ENCODE measurements at regions not wholly inside any gene's neighbourhood (a gene's known extent, or its start where the extent isn't known, plus 50 kb on each side); places are given as distances from the start of the nearest gene placed in this dataset.

DNA sequence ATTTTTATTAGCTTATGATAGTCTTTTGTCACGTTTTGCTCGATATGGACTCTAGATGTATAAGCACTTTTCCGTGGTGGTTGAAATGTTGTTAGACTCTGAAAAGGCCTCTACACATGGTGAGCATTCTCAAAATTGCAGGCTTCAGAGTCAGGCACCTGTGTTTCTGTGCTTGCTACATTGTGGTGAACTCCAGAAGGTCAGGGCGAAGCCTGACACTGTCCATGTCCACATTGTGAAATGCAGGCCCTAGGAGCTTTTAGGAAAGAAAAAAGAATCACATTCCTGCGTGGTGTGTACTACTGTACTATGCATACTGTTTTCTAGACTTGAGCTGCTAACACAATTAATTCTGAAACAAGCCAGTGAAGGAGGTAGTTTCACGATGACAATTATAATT lies 86.3 kb downstream of the HS3ST1 start:
- no peak for DNase-seq (ENCODE audit: low spot score)

DNA sequence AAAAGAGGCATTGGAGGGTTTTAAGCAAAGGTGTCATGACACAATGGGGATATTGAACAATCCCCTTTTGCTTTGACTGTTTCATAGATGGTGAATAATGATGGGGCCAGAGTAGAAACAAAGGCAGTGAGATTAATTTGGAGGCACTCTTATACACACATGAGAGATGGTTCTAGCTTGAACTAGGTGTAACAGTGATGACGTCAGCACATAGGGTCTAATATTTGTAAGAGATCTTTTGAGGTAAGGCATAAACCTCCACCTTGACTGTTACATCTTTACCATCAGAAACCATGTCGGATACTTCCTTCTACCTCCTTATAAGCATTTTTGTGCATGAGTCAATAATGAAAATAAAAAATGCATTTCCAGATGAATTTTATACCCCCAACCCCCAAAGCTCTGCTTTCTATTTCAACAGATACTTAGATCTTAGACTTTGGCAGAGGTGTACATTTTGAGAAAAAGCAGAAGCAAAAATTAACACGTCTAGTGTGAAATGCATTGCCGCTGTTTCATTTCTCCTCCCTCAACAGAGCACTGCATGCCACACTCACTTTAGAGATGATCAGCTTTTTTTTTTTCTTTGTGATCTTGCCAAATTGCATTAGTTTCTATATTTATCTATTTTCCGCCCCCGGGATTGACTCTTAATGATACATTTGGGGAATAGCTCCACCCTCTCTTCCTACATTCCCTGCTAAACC lies 87.2 kb downstream of the HS3ST1 start:
- DNase-seq (ENCODE audit: low spot score) = no peak

DNA sequence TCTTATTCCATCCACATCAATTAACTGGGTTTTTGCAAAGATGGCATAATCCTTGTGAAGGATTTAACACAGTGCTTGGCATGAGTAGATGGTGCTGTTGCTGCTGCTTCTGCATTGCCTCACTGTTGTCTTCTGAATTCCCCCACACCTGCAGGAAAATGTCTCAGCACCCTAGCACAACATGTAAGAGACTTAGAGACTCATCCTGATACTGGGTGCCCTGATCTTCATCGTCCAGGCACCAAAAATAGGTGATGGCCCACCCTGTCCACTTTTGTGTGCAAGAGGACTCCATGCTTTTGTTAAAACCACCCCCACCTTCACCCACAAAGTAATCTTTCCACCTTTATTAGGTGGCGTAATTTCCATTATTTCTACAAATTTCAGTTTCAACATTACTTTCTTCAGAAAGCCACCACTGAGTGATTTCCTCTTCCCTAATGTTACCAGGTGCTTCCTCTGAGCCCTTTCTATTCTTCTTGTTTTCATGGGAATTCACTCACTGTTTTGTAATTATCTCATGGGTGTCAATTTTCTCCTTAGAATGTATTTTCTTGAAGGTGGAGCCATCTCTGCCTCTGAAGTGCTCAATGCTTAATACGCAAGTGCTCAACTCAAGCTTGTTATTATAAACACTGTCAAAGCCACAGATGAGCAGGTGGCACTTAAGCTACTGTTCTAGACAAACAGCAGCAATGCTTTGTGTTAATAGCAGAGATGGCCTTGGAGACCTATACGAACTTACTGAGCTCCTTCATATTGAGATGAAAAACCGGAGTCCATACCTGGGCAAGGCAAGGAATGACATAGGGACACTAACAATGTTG lies 89.5 kb downstream of the HS3ST1 start:
- DNase-seq (ENCODE audit: low spot score) = no peak

GRCh38 chr4:11337287-11337686 lies 91.4 kb downstream of the HS3ST1 start:
- no peak for DNase-seq (ENCODE audit: low spot score)

DNA sequence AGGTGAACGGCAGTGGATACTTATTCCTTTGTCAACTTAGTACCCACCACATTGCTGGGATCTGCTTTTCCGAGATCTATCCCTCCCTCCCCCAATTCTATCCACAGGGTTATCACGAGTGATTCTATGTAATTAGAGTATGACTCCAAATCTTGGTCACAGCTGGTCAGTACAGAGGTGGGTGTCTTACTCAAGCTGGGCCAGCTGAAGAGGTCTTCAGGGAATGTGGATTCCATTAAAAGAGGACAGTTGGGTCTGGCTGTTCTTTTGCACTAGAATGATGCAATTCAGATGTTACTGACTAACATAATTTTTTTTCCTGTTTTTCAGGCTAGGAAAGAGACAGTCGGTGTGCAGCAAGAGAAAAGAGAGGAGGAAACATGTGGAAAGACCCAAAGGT lies 92.3 kb downstream of the HS3ST1 start:
- DNase-seq (ENCODE audit: low spot score) = no peak

GRCh38 chr4:11334887-11335286 lies 93.8 kb downstream of the HS3ST1 start:
- no peak for DNase-seq (ENCODE audit: low spot score)

DNA sequence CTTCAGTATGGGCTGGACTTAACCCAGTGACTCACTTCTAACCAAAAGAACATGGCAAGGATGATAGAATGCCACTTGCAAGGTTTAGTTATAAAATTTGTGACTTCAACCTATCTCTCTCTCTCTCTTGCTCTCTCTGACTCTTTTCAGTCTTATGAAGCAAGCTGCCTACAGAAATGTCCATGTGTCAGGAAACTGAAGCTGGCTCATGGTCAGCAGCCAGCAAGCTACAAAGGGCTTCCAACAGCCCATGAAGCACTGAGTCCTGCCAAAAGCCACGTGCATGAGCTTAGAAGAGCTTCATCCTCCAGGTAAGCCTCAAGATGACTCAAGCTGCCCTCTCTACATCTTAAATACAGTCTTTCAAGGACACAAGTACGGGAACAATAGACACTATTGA lies 100.3 kb downstream of the HS3ST1 start:
- DNase-seq (ENCODE audit: low spot score) = no peak

DNA sequence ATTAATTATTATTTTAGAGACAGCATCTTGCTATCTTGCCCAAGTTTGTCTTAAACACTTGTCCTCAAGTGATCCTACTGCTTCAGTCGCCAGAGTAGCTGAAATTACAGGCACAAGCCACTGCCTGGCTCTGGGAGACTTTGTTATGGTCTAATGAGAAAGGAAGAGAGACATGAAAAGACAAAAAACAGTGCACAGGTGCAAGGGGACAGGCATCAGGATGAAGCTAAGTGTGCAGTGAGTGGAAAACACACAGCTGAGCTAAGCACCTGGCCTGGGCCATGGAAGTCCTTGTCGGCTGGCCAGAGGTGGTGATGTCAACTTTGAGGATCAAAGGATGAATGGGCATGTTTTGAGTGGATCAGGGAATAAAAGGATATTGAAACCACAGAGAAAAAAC lies 102.7 kb downstream of the HS3ST1 start:
- no peak for DNase-seq (ENCODE audit: low spot score)

GRCh38 chr4:11323771-11324170 lies 104.9 kb downstream of the HS3ST1 start:
- no peak for DNase-seq (ENCODE audit: low spot score)

- DNase-seq (ENCODE audit: low spot score) = no peak
Observed at GRCh38 chr4:11313157-11313943, 115.3 kb downstream of the HS3ST1 start.

GRCh38 chr4:11312389-11312788 lies 116.3 kb downstream of the HS3ST1 start:
- no peak for DNase-seq (ENCODE audit: low spot score)

DNA sequence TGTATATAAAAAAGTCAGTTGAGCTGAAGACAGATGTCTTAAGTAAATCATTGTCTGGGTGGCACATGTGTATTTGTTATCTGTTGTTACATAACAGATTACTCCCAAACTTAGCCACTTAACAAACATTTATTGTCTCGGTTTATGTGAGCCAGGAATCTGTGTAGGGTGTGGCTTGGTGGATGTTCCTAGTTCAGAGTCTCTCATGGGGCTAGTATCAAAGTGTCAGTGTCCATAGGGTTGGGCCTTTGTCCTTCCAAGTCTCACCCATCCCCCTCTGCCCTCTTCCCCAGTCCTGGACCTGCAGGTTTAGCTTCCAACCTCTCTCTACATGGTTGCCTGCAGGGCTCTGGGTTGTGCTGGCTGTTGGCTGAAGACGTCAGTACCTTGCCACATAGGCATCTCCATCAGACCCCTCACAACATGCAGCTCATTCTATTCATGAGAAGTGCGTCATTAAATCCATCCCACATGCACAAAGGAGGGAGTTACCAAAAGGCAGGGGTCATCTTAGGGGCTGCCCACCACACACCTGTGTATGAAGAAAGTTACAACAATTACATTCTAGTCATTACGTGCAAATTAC lies 127.5 kb downstream of the HS3ST1 start:
- DNase-seq (ENCODE audit: low spot score) = no peak

- DNase-seq (ENCODE audit: low spot score) = no peak
Observed at GRCh38 chr4:11299836-11300235, 128.9 kb downstream of the HS3ST1 start.

DNA sequence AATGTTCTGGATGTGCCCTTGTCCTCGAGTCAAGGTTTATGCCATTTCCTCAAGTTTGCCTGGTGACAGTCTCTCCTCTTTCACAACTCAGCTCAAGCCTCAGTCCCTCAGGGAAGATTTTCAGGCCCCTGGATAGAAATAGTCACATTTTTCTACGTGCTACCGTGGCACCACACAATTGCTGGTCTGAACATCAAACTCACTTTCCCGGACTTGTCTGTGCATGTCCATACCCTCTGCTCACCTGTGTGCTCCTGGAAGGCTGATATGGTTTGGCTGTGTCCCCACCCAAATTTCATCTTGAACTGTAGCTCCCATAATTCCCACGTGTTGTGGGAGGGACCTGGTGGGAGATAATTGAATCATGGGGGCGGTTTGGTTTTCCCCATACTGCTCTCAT lies 129.7 kb downstream of the HS3ST1 start:
- no peak for DNase-seq (ENCODE audit: low spot score)

GRCh38 chr4:11298451-11298850 lies 130.2 kb downstream of the HS3ST1 start:
- no peak for DNase-seq (ENCODE audit: low spot score)

DNA sequence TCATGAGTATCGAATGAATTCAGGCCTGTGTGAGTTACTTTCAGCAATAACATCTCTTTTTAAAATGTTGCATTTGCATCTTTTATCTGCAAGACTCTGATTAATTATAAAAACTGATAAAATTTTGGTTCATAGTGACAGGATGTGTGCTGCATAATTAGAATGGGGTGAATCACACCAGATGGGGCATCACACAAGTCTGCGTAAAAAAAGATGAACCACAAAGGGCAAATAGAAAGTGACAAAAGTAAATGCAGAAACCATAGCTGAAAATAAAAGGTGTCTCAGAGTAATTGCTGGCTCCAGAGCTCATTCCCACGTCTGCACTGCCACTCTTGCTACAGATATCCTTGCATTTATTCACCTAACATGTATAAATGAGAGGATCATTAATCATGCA lies 131.1 kb downstream of the HS3ST1 start:
- no peak for DNase-seq (ENCODE audit: low spot score)

GRCh38 chr4:11297201-11297600 lies 131.5 kb downstream of the HS3ST1 start:
- no peak for DNase-seq (ENCODE audit: low spot score)

DNA sequence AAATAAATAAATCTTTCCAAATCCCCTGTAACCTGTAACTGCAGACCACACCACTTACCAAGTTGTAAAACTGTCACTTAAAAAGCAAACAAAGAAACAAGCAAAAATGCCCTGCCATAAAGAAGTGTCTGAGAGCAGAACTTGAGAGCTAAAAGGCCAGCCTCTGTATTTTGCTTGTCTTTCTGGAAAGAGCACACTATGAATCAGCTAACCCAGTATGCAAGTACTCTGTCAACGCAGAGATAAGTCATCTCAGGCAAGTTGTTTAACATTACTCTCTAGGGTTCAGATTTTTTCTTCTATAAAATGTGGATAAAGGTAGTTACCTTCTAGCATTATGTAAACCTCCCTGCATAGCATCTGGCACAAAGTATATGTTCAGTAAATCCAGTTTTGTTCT lies 134.8 kb downstream of the HS3ST1 start:
- no peak for DNase-seq (ENCODE audit: low spot score)

- no peak for DNase-seq (ENCODE audit: low spot score)
Observed at GRCh38 chr4:11287055-11287454, 141.6 kb downstream of the HS3ST1 start.

DNA sequence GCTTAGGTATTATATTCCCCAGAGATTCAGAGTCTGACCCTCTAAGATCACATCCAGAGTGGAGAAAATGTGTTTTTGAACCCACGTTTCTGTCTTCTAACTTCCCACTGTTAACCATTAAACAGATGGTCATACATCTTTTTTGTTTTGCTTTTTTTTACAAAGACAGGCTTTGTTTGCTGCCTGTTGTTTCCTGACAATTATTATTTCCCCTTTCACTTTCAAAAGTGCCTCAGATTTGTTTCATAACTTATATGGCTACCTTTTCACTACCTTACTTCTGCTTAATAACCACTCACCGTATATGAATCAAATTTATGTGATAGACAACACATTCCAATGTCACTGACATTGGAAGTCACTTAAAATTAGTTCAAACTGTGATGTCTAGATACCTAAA lies 142.2 kb downstream of the HS3ST1 start:
- no peak for DNase-seq (ENCODE audit: low spot score)

DNA sequence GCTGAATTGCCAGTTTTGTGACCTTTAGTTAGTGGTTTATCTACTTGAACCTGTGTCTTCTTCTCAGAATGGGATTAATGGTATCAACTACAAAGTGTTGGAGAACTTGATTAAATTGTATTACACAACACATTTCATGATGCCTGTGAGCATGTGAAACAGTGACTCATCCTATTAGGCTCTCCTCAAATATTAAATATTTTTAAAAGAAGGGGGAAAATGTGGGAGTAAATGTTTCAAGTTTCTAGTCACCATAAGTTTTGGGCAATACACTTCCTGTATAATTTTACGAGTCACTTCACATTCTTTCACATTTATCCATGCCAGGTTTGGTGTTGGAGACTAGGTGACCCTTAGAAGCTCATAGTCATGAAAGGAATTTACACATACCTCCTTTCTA lies 147.0 kb downstream of the HS3ST1 start:
- DNase-seq (ENCODE audit: low spot score) = no peak

- DNase-seq (ENCODE audit: low spot score) = no peak
Observed at GRCh38 chr4:11271263-11271662, 157.4 kb downstream of the HS3ST1 start.

DNA sequence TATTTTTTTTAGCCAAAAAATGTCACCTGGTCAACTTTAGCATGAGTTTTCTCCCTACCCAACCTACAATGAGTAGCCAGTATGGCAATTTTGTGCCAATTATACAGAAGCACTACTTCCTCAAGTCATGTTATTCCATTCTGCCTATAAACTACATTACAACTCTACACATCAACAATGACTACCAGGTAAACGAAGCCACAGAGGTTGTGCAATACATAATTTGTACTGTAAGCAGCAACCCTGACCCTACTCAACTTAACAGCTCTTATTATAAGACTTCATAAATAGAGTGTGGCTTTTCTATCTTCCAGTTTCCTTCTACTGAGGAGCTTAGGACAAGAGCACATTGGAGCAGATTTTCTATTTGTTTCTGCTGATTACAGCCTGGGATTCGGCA lies 160.5 kb downstream of the HS3ST1 start:
- no peak for DNase-seq (ENCODE audit: low spot score)
